Erythroblast (primary cell): ENCODE measurements at regions not wholly inside any gene's neighbourhood (a gene's known extent, or its start where the extent isn't known, plus 50 kb on each side); places are given as distances from the start of the nearest gene placed in this dataset.

Experiments
- DNase-seq, 2 experiments: peaks; one replicate each; lab custom pipeline; 2025; lab: John Stamatoyannopoulos, UW
- GATA1 ChIP-seq: IDR thresholded peaks from 2 replicates; pipeline ENCODE4 v1.6.1; 2011; ENCODE audit warnings: low read depth, mild to moderate bottlenecking, control low read depth, low read length, moderate library complexity
- POLR2A ChIP-seq: IDR thresholded peaks from 2 replicates; pipeline ENCODE4 v1.6.1; 2011; ENCODE audit warnings: mild to moderate bottlenecking, low read length

DNA sequence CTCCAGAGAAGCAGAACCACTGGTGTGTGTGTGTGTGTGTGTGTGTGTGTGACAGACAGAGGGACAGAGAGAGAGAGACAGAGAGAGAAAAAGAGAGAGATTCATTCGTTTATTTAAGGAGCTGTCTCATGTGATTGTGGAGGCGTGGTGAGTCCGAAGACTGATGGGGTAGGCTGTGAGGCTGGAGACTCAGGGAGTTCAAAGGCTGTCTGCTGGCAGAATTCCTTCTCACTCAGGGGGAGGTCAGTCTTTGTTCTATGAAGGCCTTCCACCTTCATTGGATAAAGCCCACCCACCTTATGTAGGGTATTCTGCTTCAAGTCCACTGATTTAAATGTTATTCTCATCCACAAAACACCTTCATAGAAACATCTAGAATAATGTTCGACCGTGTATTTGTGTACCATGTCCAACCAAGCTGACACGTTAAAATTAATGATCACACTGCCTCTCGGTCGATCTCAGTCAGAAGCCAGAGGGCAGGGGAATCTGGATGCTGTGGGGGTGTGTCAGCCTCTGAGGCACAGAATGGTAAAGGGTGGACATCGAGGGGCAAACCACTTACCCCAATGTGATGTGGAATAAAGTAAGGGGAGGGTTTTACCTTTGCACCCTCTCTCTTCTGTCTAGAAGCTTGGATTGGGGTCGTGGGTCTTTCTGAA is 275.6 kb downstream of the SLC4A3 start:
- TF ChIP-seq POLR2A, result no peak
- TF ChIP-seq GATA1, result no peak
- DNase-seq, result no peak

GRCh38 chr2:219905640-219906039 is 278.2 kb downstream of the SLC4A3 start:
- DNase-seq, result no peak
- no peak for TF ChIP-seq GATA1
- TF ChIP-seq POLR2A, result no peak

- TF ChIP-seq POLR2A, result no peak
- TF ChIP-seq GATA1, result no peak
- no peak for DNase-seq
Observed at GRCh38 chr2:219906114-219907010, 278.9 kb downstream of the SLC4A3 start.

DNA sequence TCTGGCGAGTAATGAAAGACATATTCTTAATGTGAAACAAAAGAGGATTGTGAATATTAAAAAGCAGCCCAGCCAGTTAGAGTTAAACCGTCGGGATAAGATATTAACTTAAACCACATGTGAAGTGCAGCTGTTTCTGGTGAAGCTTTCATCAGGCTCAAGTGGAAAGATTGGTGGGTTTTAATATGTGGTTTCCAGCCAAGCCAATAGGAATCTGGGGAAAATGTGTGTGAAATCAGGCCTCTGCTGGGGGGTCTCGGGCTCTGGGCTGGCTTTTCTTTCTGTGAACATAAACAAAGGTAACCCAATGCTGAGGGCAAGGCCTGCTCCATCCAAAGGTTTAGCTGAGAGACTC is 279.6 kb downstream of the SLC4A3 start:
- no peak for DNase-seq
- TF ChIP-seq POLR2A (no peak), GATA1 (no peak)

GRCh38 chr2:219908538-219908937 is 281.1 kb downstream of the SLC4A3 start:
- no peak for TF ChIP-seq GATA1
- no peak for TF ChIP-seq POLR2A
- no peak for DNase-seq

DNA sequence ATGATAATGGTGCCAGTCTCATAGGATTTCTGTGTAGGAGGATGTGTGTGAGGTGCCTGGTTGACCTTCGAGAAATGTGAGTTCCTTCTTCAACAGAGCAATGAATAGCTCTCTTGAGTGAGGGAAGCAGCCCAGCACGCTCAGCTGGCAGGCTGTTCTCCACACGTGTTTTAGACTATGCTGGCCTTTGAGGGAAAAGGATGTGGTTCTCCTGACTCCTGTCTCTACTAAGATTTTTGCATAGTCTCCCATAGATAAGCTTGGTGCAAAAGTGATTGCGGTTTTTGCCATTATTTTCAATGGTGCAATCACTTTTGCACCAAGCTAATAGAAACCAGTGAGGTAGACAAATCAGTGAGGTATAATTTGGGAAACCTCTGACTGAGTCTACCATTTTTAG is 284.1 kb downstream of the SLC4A3 start:
- TF ChIP-seq GATA1 (no peak), POLR2A (no peak)
- no peak for DNase-seq

- TF ChIP-seq GATA1 (no peak), POLR2A (no peak)
- no peak for DNase-seq
Observed at GRCh38 chr2:219912491-219912921, 285.1 kb downstream of the SLC4A3 start.

GRCh38 chr2:219914577-219914976 is 287.1 kb downstream of the SLC4A3 start:
- DNase-seq, result no peak
- no peak for TF ChIP-seq GATA1
- no peak for TF ChIP-seq POLR2A

- no peak for DNase-seq
- no peak for TF ChIP-seq POLR2A
- no peak for TF ChIP-seq GATA1
Observed at GRCh38 chr2:219916281-219916680, 288.9 kb downstream of the SLC4A3 start.

- DNase-seq, result no peak
- TF ChIP-seq POLR2A, result no peak
- TF ChIP-seq GATA1, result no peak
Observed at GRCh38 chr2:219916726-219917440, 289.5 kb downstream of the SLC4A3 start.

DNA sequence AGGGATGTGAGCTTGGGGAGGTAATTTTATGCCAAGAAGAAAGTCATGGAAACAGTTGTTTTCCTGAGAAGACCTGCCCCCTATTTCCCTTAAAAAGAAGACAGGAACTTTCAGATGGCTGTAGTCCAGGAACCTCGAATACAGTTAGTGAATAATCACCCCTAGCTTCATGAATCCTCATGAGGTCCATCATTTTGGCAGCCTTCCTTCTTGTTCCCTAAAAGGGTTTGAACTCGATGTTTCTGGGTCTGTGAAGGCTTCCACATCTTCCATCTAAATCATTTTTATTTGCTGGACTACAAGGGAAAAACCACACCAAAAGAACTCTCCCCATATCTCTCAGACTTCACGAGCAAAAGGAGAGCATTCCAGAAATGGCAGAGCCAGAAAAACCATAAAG is 290.8 kb downstream of the SLC4A3 start:
- TF ChIP-seq GATA1, result no peak
- no peak for TF ChIP-seq POLR2A
- DNase-seq, result no peak

GRCh38 chr2:219918944-219919343 is 291.5 kb downstream of the SLC4A3 start:
- DNase-seq, result no peak
- TF ChIP-seq POLR2A (no peak), GATA1 (no peak)

GRCh38 chr2:219919506-219919905 is 292.1 kb downstream of the SLC4A3 start:
- no peak for TF ChIP-seq GATA1
- no peak for TF ChIP-seq POLR2A
- DNase-seq, result no peak

DNA sequence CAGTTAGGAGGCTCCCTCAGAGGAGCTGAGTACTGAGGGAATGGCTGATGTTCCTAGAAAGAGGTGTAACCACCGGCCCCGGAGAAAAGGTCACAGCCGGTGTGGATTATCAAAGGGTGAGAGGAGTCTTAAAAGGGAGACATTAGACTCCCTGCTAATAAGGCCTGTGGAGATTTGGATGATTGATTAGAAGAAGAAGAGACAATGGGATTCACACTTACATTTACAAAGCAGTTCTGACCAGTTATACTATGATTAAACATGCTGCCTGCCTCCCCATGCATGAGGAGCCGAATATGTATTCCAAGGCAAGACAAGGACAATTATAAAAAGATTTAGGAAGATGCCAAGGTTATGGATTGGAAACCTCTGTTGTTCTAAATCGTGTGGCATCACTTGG is 302.4 kb downstream of the SLC4A3 start:
- no peak for TF ChIP-seq POLR2A
- TF ChIP-seq GATA1, result no peak
- DNase-seq, result no peak

DNA sequence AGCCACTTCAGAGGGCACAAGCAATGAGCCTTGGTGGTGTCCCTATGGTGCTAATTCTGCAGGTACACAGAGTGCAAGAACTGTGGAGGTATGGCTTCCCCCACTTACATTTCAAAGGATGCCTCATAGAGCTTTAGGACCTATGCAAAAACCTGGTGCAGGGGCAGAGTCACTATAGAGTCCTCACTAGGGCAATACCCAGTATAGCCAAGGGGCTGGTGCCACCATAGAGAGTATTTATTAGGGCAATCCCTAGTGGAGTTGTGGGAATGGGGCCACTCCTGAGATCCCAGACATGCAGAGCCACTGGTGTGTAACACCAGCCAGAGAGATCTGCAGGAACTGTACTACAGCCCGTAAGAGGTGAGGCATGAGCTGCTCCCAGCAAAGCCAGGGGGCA is 312.2 kb downstream of the SLC4A3 start:
- DNase-seq, result no peak
- TF ChIP-seq GATA1 (no peak), POLR2A (no peak)
